Left ventricle myocardium inferior (tissue), 1 donor: ENCODE measurements at regions not wholly inside any gene's neighbourhood (a gene's known extent, or its start where the extent isn't known, plus 50 kb on each side); places are given as distances from the start of the nearest gene placed in this dataset.

ENCODE experiments used
- DNase-seq: peaks from one replicate; pipeline ENCODE4 v3.0.0-alpha.2; 2020
- H3K27ac ChIP-seq: fragments of 200-600 bp; replicated peaks from 2 replicates; pipeline ENCODE4 v1.8.0; 2021
- H3K27me3 ChIP-seq: fragments of 200-600 bp; 2 replicates; pipeline ENCODE4 v1.8.0; 2021; ENCODE audit warnings: low read depth
- H3K36me3 ChIP-seq: fragments of 200-600 bp; 2 replicates; pipeline ENCODE4 v1.8.0; 2021
- H3K4me1 ChIP-seq: fragments of 200-600 bp; 2 replicates; pipeline ENCODE4 v1.8.0; 2021
- H3K4me3 ChIP-seq: fragments of 200-600 bp; 2 replicates; pipeline ENCODE4 v1.8.0; 2021; ENCODE audit warnings: mild to moderate bottlenecking, moderate library complexity
- H3K9me3 ChIP-seq: fragments of 200-600 bp; replicated peaks from 2 replicates; pipeline ENCODE4 v1.8.0; 2021
- intact Hi-C: fragments of 100-400 bp; cut with micrococcal nuclease; formaldehyde crosslinking; loops from one replicate; pipeline ENCODE4 v1.11.0; 2022
- TF ChIP-seq, protein P1 (sequence below): fragments of 200-600 bp; IDR thresholded peaks from 2 replicates; pipeline ENCODE4 v1.8.0; 2021; ENCODE audit warnings: antibody characterized with exemption, mild to moderate bottlenecking, borderline replicate concordance
- donor health status: DM: no; HTN: yes; CAD: no; lungs with severe emphysema.

DNA sequence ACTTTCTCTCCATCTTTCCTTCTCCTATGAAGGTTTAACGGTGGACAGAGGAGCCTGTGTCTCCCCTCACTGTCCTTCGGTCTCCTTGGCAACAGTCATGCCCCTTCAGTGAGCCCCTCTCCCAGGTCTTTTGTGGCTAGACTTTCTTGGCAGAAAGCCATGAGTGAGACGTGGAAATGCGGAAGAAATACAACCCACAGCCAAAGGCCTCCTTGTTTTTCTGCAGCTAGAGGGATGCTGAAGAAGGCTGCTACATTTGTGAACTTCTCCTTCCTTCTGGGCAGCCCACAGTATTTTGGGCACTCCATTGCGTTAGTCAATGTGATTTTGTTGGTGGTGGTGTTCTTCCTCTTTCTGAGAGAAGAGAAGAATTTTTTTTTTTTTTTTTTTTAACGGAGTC is 333.7 kb upstream of the PODXL start:
- H3K4me1 ChIP-seq = no peaks in the 10 kb centered on the region
- H3K36me3 ChIP-seq = no peaks in the 10 kb centered on the region
- peaks cover 46% of the 10 kb centered on the region for H3K27me3 ChIP-seq
- DNase-seq = no peak
- no peak overlapping the region for H3K4me3 ChIP-seq
- H3K9me3 ChIP-seq = peaks cover 14% of the 10 kb centered on the region
- no peak overlapping the region for H3K27ac ChIP-seq
- TF ChIP-seq, protein P1, sequence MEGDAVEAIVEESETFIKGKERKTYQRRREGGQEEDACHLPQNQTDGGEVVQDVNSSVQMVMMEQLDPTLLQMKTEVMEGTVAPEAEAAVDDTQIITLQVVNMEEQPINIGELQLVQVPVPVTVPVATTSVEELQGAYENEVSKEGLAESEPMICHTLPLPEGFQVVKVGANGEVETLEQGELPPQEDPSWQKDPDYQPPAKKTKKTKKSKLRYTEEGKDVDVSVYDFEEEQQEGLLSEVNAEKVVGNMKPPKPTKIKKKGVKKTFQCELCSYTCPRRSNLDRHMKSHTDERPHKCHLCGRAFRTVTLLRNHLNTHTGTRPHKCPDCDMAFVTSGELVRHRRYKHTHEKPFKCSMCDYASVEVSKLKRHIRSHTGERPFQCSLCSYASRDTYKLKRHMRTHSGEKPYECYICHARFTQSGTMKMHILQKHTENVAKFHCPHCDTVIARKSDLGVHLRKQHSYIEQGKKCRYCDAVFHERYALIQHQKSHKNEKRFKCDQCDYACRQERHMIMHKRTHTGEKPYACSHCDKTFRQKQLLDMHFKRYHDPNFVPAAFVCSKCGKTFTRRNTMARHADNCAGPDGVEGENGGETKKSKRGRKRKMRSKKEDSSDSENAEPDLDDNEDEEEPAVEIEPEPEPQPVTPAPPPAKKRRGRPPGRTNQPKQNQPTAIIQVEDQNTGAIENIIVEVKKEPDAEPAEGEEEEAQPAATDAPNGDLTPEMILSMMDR = no peak
- intact Hi-C loops = no loop called here

DNA sequence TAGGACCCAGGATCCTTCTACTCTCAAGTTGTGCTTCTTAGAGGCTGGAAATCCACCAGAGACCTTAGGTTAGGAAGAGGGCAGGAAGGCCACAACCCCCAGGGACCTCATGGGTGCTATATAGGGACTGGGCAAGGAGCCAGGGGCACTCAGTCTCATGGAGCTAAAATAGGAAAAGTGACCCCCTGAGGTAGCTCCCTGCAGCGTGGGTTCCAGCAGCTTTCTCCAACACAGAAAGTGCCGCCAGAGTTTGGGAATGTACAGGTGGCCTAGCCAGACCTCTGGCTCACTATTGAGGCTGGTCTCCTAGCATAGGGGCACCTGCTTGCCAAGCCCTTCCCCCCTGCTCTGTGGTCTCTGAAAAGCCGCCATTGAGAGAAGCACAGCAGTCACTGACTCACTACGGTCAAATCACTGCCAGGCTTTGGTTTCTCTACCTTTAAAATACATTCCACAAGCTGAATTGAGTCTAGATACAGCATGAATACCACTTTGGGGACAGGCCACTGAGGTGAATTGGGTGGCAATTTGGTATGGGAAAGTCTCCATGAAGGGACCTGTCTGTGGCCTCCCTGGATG is 333.2 kb upstream of the PODXL start:
- intact Hi-C loops = no loop called here
- Histone ChIP-seq H3K36me3 (no peaks in the 10 kb centered on the region), H3K27ac (no peak overlapping the region), H3K4me3 (no peak overlapping the region), H3K27me3 (peaks cover 46% of the 10 kb centered on the region), H3K4me1 (no peaks in the 10 kb centered on the region), H3K9me3 (peaks cover 19% of the 10 kb centered on the region)
- DNase-seq = peak; percentile 15
- TF ChIP-seq, protein P1 = no peak

DNA sequence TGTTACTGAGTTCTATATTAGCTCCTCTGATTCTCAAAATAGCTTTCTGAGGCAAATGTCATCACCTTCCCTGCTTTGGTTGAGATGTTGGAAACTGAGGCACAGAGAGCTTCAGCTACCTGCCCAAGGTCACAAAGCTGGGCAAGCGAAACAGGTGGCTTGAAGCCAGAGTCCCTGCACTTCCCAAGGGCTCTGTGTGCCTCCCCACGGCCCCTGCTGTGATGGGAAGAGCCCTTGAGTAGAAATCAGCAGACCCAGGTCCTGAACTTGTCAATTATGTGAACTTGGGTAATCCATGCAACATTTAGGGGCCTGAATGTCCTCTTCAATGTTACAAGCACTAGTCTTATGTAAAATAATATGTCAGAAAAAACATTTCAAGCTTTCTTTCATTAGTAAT is 327.3 kb upstream of the PODXL start:
- H3K36me3 ChIP-seq = no peaks in the 10 kb centered on the region
- H3K27me3 ChIP-seq = peaks cover 67% of the 10 kb centered on the region
- no peak overlapping the region for H3K4me3 ChIP-seq
- H3K27ac ChIP-seq = no peak overlapping the region
- TF ChIP-seq, protein P1 = no peak
- no peak for DNase-seq
- intact Hi-C loops = no loop called here
- H3K9me3 ChIP-seq = peaks cover 22% of the 10 kb centered on the region
- H3K4me1 ChIP-seq = no peaks in the 10 kb centered on the region

DNA sequence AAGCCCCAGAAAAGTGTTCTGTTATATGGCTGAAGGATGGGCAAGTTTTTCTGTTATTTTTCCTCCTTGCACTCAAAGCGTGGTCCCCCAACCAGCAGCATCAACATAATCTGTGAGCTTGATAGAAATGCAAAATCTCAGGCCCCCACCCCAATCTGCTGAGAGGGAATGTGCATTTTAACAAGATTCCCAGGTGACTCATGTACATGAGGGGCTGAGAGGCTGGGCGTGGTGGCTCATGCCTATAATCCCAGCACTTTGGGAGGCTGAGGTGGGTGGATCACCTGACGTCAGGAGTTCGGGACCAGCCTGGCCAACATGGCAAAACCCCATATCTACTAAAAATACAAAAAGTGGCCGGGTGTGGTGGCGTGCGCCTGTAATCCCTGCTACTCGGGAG is 326.8 kb upstream of the PODXL start:
- intact Hi-C loops = no loop called here
- H3K9me3 ChIP-seq = peaks cover 22% of the 10 kb centered on the region

DNA sequence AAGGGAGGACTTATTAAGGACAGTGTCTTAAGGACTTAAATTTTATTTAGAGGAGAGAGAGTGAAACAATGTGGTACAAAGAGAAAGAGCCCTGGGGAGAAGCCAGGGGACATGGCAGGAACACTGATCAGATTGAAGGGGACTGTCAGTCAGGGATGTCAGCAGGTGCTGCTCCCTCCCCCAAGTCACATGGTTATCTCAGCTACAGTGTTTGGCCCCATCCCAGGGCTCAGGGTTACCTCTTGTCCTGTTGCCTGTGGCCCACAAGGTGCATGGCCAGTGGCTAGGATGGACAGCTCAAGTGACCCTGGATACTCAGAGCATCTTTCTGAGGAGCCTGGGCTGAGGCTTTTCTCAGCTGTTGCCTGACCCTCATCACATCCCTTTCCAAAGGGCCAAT is 325.9 kb upstream of the PODXL start:
- no peak for DNase-seq
- H3K36me3 ChIP-seq = no peaks in the 10 kb centered on the region
- no peak overlapping the region for H3K27ac ChIP-seq
- H3K9me3 ChIP-seq = peaks cover 22% of the 10 kb centered on the region
- H3K27me3 ChIP-seq = peaks cover 60% of the 10 kb centered on the region
- intact Hi-C loops = no loop called here
- no peak overlapping the region for H3K4me3 ChIP-seq
- no peaks in the 10 kb centered on the region for H3K4me1 ChIP-seq
- TF ChIP-seq, protein P1 = no peak

More for the DNA sequence above, 326.8 kb upstream of the PODXL start:
- no peak for DNase-seq
- peaks cover 65% of the 10 kb centered on the region for H3K27me3 ChIP-seq
- no peak overlapping the region for H3K27ac ChIP-seq
- no peaks in the 10 kb centered on the region for H3K36me3 ChIP-seq
- TF ChIP-seq, protein P1 = no peak
- H3K4me3 ChIP-seq = no peak overlapping the region
- H3K4me1 ChIP-seq = no peaks in the 10 kb centered on the region
